PFSK-1 (cell line): ENCODE measurements at regions not wholly inside any gene's neighbourhood (a gene's known extent, or its start where the extent isn't known, plus 50 kb on each side); places are given as distances from the start of the nearest gene placed in this dataset.

Source experiments
- FOXP2 ChIP-seq: optimal IDR thresholded peaks from 2 replicates; pipeline ENCODE3; 2011; ENCODE audit warnings: borderline replicate concordance, control low read depth, inconsistent platforms; ENCODE audit not compliant: insufficient read depth; ENCODE audit errors: extremely low read length, extremely low read depth
- POLR2AphosphoS5 ChIP-seq: IDR thresholded peaks from 2 replicates; pipeline ENCODE4 v1.6.1; 2012; ENCODE audit warnings: low read depth, mild to moderate bottlenecking, control low read depth, low read length, moderate library complexity
- REST ChIP-seq, 2 experiments: IDR thresholded peaks; 2 replicates each; pipeline versions ENCODE4 v1.6.1 to v1.8.0; 2011 to 2012; ENCODE audit warnings: low read depth in 2 of 2, low read length in 2 of 2, control low read depth in 1 of 2, inconsistent platforms in 1 of 2, mild to moderate bottlenecking in 1 of 2, moderate library complexity in 1 of 2; ENCODE audit not compliant: insufficient read depth in 1 of 2
- SIN3A ChIP-seq: IDR thresholded peaks from 2 replicates; pipeline ENCODE4 v1.6.1; 2012; ENCODE audit warnings: mild to moderate bottlenecking, low read length, moderate library complexity, borderline replicate concordance; ENCODE audit not compliant: insufficient read depth
- TAF1 ChIP-seq: IDR thresholded peaks from 2 replicates; pipeline ENCODE4 v1.6.1; 2012; ENCODE audit warnings: low read length, control low read depth, borderline replicate concordance; ENCODE audit not compliant: insufficient read depth

GRCh38 chr2:844715-845114 is 105.9 kb upstream of the SNTG2 start:
- TF ChIP-seq REST (IDR thresholded peaks at IDR 0.05; ENCODE audit: insufficient read depth in 1 of 2, low read depth in 2 of 2, low read length in 2 of 2), result no peak
- TF ChIP-seq POLR2AphosphoS5, result no peak
- no peak for TF ChIP-seq SIN3A
- TF ChIP-seq FOXP2, result no peak
- TF ChIP-seq TAF1, result no peak

- no peak for TF ChIP-seq TAF1
- no peak for TF ChIP-seq REST (IDR thresholded peaks at IDR 0.05; ENCODE audit: insufficient read depth in 1 of 2, low read depth in 2 of 2, low read length in 2 of 2)
- no peak for TF ChIP-seq SIN3A
- TF ChIP-seq FOXP2, result no peak
- TF ChIP-seq POLR2AphosphoS5, result no peak
Measured at GRCh38 chr2:842151-842803, 108.4 kb upstream of the SNTG2 start.

GRCh38 chr2:841036-841435 is 109.6 kb upstream of the SNTG2 start:
- no peak for TF ChIP-seq TAF1
- TF ChIP-seq REST (IDR thresholded peaks at IDR 0.05; ENCODE audit: insufficient read depth in 1 of 2, low read depth in 2 of 2, low read length in 2 of 2), result no peak
- TF ChIP-seq FOXP2, result no peak
- no peak for TF ChIP-seq POLR2AphosphoS5
- no peak for TF ChIP-seq SIN3A

- TF ChIP-seq POLR2AphosphoS5, result no peak
Measured at GRCh38 chr2:834233-834632, 116.4 kb upstream of the SNTG2 start.

GRCh38 chr2:833180-833579 is 117.5 kb upstream of the SNTG2 start:
- TF ChIP-seq FOXP2 (no peak), POLR2AphosphoS5 (no peak), REST (IDR thresholded peaks at IDR 0.05; ENCODE audit: insufficient read depth in 1 of 2, low read depth in 2 of 2, low read length in 2 of 2) (no peak), SIN3A (no peak), TAF1 (no peak)
